NT2/D1 (cell line): ENCODE measurements at regions not wholly inside any gene's neighbourhood (a gene's known extent, or its start where the extent isn't known, plus 50 kb on each side); places are given as distances from the start of the nearest gene placed in this dataset.

Experiments
- YY1 ChIP-seq: IDR thresholded peaks from 2 replicates; pipeline ENCODE4 v1.6.1; 2011; ENCODE audit not compliant: insufficient read length, insufficient read depth
- ZNF274 ChIP-seq: IDR thresholded peaks from 2 replicates; pipeline ENCODE4 v1.6.1; 2011; ENCODE audit warnings: mild to moderate bottlenecking, low read depth, low read length

DNA sequence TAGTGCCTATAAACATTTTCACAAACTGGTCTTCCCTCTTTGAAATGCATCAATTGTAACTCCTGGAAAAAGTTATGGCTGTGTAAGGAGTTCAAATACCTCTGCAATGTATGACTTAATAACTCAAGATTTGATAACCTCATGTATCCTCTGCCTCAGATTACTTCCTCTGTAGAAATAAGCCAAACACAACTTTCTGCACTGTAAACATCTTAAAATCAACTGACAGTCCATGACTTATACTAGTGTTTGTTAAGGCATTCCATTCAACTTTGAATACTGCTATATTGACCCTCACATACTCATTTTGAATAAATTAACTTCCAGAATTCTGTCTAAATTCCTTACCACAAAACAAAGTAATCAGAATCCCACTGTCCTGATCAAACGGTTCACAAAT, 256.2 kb upstream of the POU5F2 start:
- no peak for TF ChIP-seq YY1
- TF ChIP-seq ZNF274, result no peak
